ENCODE measurements at regions not wholly inside any gene's neighbourhood (a gene's known extent, or its start where the extent isn't known, plus 50 kb on each side); places are given as distances from the start of the nearest gene placed in this dataset.
"Not testable (repeated sequence)": the region's sequence is repeated elsewhere in the genome, so short reads cannot be mapped to it uniquely, and the experiment has no call there.

DNA sequence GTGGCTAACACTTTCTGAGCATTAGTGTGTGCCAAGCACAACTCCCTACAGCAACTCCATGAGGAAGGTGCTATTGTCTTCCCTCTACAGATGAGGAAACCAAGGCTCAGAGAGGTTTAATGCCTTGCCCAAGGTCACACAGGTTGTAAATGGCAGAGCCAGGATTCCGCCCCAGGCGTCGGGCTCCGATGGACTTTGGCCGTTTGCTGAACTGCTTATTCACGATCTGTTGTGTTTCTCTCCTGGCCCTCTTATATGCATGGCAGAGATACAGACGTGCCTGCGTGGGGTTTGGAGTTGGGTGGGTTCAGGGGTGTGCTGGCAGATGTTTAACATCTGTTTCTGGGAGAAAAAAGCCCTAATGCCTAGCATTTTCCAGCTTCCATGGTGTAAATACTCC, 117.4 kb downstream of the ZNF267 start:
- not testable (repeated sequence) for DNase-seq; H3K9ac ChIP-seq (ENCODE audit: insufficient read depth in 1 of 2, low read length in 2 of 2); ATAC-seq (ENCODE audit: insufficient read depth, low FRiP score); H3K4me3 ChIP-seq; H3K27ac ChIP-seq (ENCODE audit: low read depth in 1 of 2, low read length in 1 of 2); H3K36me3 ChIP-seq (ENCODE audit: control insufficient read depth in 4 of 4, insufficient read depth in 4 of 4, low read length in 4 of 4); H3K9me3 ChIP-seq (ENCODE audit: control insufficient read depth in 4 of 4, insufficient read depth in 3 of 4, low read length in 3 of 4); H3K27me3 ChIP-seq (ENCODE audit: control insufficient read depth in 3 of 3, insufficient read depth in 3 of 3, low read length in 2 of 3); H3K4me1 ChIP-seq (ENCODE audit: control insufficient read depth in 5 of 5, insufficient read depth in 5 of 5, low read length in 5 of 5)
- WGBS, 2 donors: 85 to 90% methylated on average over 8 of the region's 8 CpGs

DNA sequence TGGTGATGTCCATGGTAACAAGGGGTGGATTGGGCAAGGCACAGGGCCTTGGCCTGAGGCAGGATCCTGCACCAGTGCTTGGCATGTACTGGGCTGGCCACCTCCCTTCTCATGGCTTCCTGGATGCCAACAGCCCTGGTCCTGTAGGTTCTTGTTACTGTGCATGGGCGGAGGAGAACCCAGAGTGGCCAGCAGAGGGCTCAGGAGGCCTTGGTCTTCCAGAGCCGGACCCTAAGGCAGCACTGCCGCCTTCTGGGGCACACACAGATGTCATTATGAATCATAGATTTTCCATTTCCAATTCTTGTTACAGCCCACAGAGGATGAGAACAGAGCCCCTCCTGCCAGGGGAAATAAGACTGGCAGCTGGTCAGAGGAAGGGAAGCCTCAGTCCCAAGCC, 122.7 kb downstream of the ZNF267 start:
- not testable (repeated sequence) for H3K9ac ChIP-seq (ENCODE audit: insufficient read depth in 1 of 2, low read length in 2 of 2); H3K4me3 ChIP-seq; H3K9me3 ChIP-seq (ENCODE audit: control insufficient read depth in 4 of 4, insufficient read depth in 3 of 4, low read length in 3 of 4); H3K4me1 ChIP-seq (ENCODE audit: control insufficient read depth in 5 of 5, insufficient read depth in 5 of 5, low read length in 5 of 5); H3K27me3 ChIP-seq (ENCODE audit: control insufficient read depth in 3 of 3, insufficient read depth in 3 of 3, low read length in 2 of 3); DNase-seq; H3K36me3 ChIP-seq (ENCODE audit: control insufficient read depth in 4 of 4, insufficient read depth in 4 of 4, low read length in 4 of 4); ATAC-seq (ENCODE audit: insufficient read depth, low FRiP score); H3K27ac ChIP-seq (ENCODE audit: low read depth in 1 of 2, low read length in 1 of 2)
- WGBS, 2 donors: 24 to 41% methylated on average over 3 of the region's 3 CpGs

DNA sequence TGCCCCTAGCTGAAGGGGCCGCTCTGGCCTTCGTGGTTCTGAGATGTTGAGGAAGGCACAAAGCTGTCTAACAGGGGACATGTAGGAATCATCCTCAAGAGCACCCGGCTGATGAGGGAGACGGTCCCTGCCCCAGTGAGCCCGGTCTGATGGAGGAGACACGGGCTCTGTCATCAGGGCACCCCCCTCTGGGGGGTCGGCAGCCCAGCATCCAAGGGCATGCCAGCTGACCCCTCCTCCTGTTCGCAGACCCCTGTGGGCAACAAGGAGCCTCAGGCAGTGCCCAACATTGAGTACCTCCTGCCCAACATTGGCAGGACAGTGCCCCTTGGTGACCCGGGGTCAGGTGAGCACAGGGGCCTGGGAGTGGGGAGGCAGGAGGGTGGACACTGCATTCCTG, 128.9 kb downstream of the ZNF267 start:
- ATAC-seq (ENCODE audit: insufficient read depth, low FRiP score); DNase-seq: not testable (repeated sequence)

DNA sequence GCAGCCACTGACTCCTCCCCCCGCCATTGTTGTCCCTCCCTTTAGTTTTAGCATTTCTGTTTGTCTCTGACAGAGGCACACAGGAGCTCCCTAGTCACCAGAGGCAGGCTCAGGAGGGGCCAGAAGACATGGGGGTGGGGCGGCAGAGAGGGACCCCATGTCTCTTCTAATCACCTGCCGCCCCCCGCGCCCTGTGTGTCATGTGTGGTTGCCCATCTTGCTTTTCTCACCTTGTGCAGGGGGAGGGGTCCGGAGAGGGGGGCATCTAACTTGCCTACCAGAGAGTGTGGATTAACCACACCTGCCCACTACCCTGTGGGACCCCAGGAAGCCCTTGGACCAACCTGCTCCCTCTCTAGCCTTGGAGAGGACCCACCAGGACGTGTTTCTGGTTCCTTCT, 130.2 kb downstream of the ZNF267 start:
- not testable (repeated sequence) for H3K27ac ChIP-seq (ENCODE audit: low read depth in 1 of 2, low read length in 1 of 2); H3K27me3 ChIP-seq (ENCODE audit: control insufficient read depth in 3 of 3, insufficient read depth in 3 of 3, low read length in 2 of 3); ATAC-seq (ENCODE audit: insufficient read depth, low FRiP score); H3K4me3 ChIP-seq; H3K36me3 ChIP-seq (ENCODE audit: control insufficient read depth in 4 of 4, insufficient read depth in 4 of 4, low read length in 4 of 4); H3K4me1 ChIP-seq (ENCODE audit: control insufficient read depth in 5 of 5, insufficient read depth in 5 of 5, low read length in 5 of 5); DNase-seq; H3K9ac ChIP-seq (ENCODE audit: insufficient read depth in 1 of 2, low read length in 2 of 2); H3K9me3 ChIP-seq (ENCODE audit: control insufficient read depth in 4 of 4, insufficient read depth in 3 of 4, low read length in 3 of 4)
- 91 to 93% methylated on average over 5 of the region's 7 CpGs for WGBS, 2 donors

More for the DNA sequence above, 128.9 kb downstream of the ZNF267 start:
- 89 to 91% methylated on average over 9 of the region's 9 CpGs for WGBS, 2 donors
- not testable (repeated sequence) for H3K27me3 ChIP-seq (ENCODE audit: control insufficient read depth in 3 of 3, insufficient read depth in 3 of 3, low read length in 2 of 3); H3K9ac ChIP-seq (ENCODE audit: insufficient read depth in 1 of 2, low read length in 2 of 2); H3K9me3 ChIP-seq (ENCODE audit: control insufficient read depth in 4 of 4, insufficient read depth in 3 of 4, low read length in 3 of 4); H3K4me1 ChIP-seq (ENCODE audit: control insufficient read depth in 5 of 5, insufficient read depth in 5 of 5, low read length in 5 of 5); H3K4me3 ChIP-seq; H3K36me3 ChIP-seq (ENCODE audit: control insufficient read depth in 4 of 4, insufficient read depth in 4 of 4, low read length in 4 of 4); H3K27ac ChIP-seq (ENCODE audit: low read depth in 1 of 2, low read length in 1 of 2)

DNA sequence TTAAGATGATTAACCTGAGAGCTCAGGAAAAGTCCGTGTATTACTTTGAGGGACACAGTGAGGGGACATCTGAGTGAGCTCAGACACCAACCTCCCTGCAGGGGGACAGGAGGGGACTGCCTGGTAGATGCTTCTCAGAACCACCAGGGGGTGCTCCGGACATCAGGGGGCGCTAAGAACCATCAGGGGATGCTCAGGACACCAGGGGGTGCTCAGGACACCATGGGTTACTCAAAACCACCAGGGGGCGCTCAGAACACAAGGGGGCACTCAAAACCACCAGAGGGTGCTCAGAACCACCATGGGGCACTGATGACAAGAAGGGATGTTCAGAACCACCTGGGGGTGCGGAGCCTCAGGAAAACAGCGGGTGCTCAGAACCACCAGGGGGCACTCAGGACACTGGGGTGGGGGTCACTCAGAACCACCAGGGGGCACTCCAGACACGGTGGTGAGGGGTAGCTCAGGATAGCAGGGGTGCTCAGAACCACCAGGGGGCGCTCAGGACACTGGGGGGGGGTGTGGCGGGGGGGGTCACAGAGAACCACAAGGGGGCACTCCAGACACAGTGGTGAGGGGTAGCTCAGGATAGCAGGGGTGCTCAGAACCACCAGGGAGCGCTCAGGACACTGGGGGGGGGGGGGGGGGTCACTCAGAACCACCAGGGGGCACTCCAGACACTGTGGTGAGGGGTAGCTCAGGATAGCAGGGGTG, 165.3 kb downstream of the ZNF267 start:
- ATAC-seq (ENCODE audit: insufficient read depth, low FRiP score); H3K27me3 ChIP-seq (ENCODE audit: control insufficient read depth in 3 of 3, insufficient read depth in 3 of 3, low read length in 2 of 3); DNase-seq; H3K4me3 ChIP-seq; H3K9ac ChIP-seq (ENCODE audit: insufficient read depth in 1 of 2, low read length in 2 of 2); H3K4me1 ChIP-seq (ENCODE audit: control insufficient read depth in 5 of 5, insufficient read depth in 5 of 5, low read length in 5 of 5); H3K27ac ChIP-seq (ENCODE audit: low read depth in 1 of 2, low read length in 1 of 2); H3K36me3 ChIP-seq (ENCODE audit: control insufficient read depth in 4 of 4, insufficient read depth in 4 of 4, low read length in 4 of 4); H3K9me3 ChIP-seq (ENCODE audit: control insufficient read depth in 4 of 4, insufficient read depth in 3 of 4, low read length in 3 of 4): not testable (repeated sequence)
- 72 to 87% methylated on average over 4 to 9 of the region's 10 CpGs for WGBS, 2 donors

DNA sequence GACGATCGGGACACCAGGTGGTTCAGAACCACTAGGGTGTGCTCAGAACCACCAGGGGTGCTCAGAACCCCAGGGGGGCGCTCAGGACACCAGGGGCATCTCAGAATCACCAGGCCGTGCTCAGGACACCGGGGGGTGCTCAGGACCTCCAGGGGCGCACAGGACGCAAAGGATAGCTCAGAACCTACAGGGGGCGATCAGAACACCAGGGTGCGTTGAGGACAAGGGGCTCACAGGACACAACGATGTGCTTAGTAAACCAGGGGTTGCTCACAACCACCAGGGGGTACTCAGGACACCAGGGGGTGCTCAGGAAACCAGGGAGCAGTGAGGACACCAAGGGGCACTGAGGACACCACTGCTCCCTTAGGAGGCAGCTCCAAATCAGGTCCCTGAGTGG, 166.3 kb downstream of the ZNF267 start:
- no CpG with 5 or more reads among the region's 10 CpGs for WGBS, 2 donors
- not testable (repeated sequence) for DNase-seq; H3K27me3 ChIP-seq (ENCODE audit: control insufficient read depth in 3 of 3, insufficient read depth in 3 of 3, low read length in 2 of 3); H3K27ac ChIP-seq (ENCODE audit: low read depth in 1 of 2, low read length in 1 of 2); H3K9ac ChIP-seq (ENCODE audit: insufficient read depth in 1 of 2, low read length in 2 of 2); H3K4me1 ChIP-seq (ENCODE audit: control insufficient read depth in 5 of 5, insufficient read depth in 5 of 5, low read length in 5 of 5); H3K36me3 ChIP-seq (ENCODE audit: control insufficient read depth in 4 of 4, insufficient read depth in 4 of 4, low read length in 4 of 4); ATAC-seq (ENCODE audit: insufficient read depth, low FRiP score); H3K9me3 ChIP-seq (ENCODE audit: control insufficient read depth in 4 of 4, insufficient read depth in 3 of 4, low read length in 3 of 4); H3K4me3 ChIP-seq

DNA sequence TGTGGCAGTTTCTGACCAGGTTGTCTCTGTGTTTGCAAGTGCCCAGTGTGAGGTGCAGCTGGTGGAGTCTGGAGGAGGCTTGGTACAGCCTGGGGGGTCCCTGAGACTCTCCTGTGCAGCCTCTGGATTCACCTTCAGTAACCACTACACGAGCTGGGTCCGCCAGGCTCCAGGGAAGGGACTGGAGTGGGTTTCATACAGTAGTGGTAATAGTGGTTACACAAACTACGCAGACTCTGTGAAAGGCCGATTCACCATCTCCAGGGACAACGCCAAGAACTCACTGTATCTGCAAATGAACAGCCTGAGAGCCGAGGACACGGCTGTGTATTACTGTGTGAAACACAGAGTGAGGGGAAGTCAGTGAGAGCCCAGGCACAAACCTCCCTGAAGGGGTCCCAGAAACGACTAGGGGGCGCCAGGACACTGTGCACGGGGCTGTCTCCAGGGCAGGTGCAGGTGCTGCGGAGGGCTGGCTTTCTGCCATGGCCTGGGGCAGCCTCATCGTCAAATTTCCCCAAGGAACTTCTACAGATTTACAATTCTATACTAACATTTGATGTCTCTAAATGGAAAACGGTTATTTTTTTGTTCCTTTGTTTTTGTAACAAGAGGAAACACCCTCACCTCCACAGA, 187.0 kb upstream of the TP53TG3D start:
- H3K9ac ChIP-seq (ENCODE audit: insufficient read depth in 1 of 2, low read length in 2 of 2); H3K27ac ChIP-seq (ENCODE audit: low read depth in 1 of 2, low read length in 1 of 2); ATAC-seq (ENCODE audit: insufficient read depth, low FRiP score); H3K27me3 ChIP-seq (ENCODE audit: control insufficient read depth in 3 of 3, insufficient read depth in 3 of 3, low read length in 2 of 3); DNase-seq; H3K4me3 ChIP-seq; H3K36me3 ChIP-seq (ENCODE audit: control insufficient read depth in 4 of 4, insufficient read depth in 4 of 4, low read length in 4 of 4); H3K9me3 ChIP-seq (ENCODE audit: control insufficient read depth in 4 of 4, insufficient read depth in 3 of 4, low read length in 3 of 4); H3K4me1 ChIP-seq (ENCODE audit: control insufficient read depth in 5 of 5, insufficient read depth in 5 of 5, low read length in 5 of 5): not testable (repeated sequence)
- WGBS, 2 donors: 32 to 43% methylated on average over 13 of the region's 13 CpGs

DNA sequence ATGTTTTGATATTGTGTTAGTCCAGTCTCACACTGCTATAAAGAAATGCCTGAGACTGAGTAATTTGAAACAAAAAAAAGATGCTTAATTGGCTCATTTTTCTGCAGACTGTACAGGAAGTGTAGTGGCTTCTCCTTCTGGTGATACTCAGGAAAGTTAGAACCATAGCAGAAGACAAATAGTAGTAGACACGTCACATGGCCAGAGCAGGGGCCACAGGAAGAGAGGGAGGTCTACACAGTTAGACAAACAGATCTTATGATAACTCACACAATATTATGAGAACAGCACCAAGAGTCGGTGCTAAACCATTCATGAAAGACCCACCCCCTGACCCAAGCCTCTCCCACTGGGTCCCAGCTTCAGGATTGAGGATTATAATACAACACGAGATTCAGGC, 181.5 kb upstream of the TP53TG3D start:
- not testable (repeated sequence) for H3K4me1 ChIP-seq (ENCODE audit: control insufficient read depth in 5 of 5, insufficient read depth in 5 of 5, low read length in 5 of 5); H3K27ac ChIP-seq (ENCODE audit: low read depth in 1 of 2, low read length in 1 of 2); H3K4me3 ChIP-seq; H3K36me3 ChIP-seq (ENCODE audit: control insufficient read depth in 4 of 4, insufficient read depth in 4 of 4, low read length in 4 of 4); H3K9ac ChIP-seq (ENCODE audit: insufficient read depth in 1 of 2, low read length in 2 of 2); H3K27me3 ChIP-seq (ENCODE audit: control insufficient read depth in 3 of 3, insufficient read depth in 3 of 3, low read length in 2 of 3); ATAC-seq (ENCODE audit: insufficient read depth, low FRiP score); H3K9me3 ChIP-seq (ENCODE audit: control insufficient read depth in 4 of 4, insufficient read depth in 3 of 4, low read length in 3 of 4); DNase-seq
- no CpG with 5 or more reads among the region's 3 CpGs for WGBS, 2 donors

All from lung (tissue), 9 donors.